Left lung (tissue), 4 donors: ENCODE measurements at regions not wholly inside any gene's neighbourhood (a gene's known extent, or its start where the extent isn't known, plus 50 kb on each side); places are given as distances from the start of the nearest gene placed in this dataset.

Experiments
- ATAC-seq: fragments of 200-7000 bp; cut with Tn5 transposase; one replicate; pipeline ENCODE4 v1.9.1; 2020; ENCODE audit warnings: moderate library complexity
- DNase-seq, 4 donors: peaks; one replicate each; pipeline ENCODE4 v3.0.0-alpha.2; 2013 to 2020
- H3K27ac ChIP-seq, 2 donors: fragments of 200-600 bp; sonication (generic) in 1 of 2; one replicate each; pipeline versions ENCODE4 v1.5.0 to v1.8.0; 2020 to 2021
- H3K27me3 ChIP-seq, 2 donors: fragments of 200-600 bp; sonication (generic) in 1 of 2; one replicate each; pipeline versions ENCODE4 v1.5.0 to v1.8.0; 2020 to 2021
- H3K36me3 ChIP-seq, 2 donors: fragments of 200-600 bp; sonication (generic) in 1 of 2; one replicate each; pipeline versions ENCODE4 v1.5.0 to v1.8.0; 2020 to 2021
- H3K4me1 ChIP-seq, 2 donors: fragments of 200-600 bp; one replicate each; pipeline ENCODE4 v1.8.0; 2021
- H3K4me3 ChIP-seq, 2 donors: fragments of 200-600 bp; sonication (generic) in 1 of 2; one replicate each; pipeline versions ENCODE4 v1.5.0 to v1.8.0; 2020 to 2021; ENCODE audit warnings: mild to moderate bottlenecking in 1 of 2
- H3K9me3 ChIP-seq, 2 donors: fragments of 200-600 bp; sonication (generic) in 1 of 2; one replicate each; pipeline versions ENCODE4 v1.5.0 to v1.8.0; 2020 to 2021
- intact Hi-C, 2 donors: fragments of 100-400 bp; cut with DNase I; formaldehyde crosslinking; loops; one replicate each; pipeline versions ENCODE4 v1.11.2 to v1.14.2; 2022
- TF ChIP-seq, protein P1 (sequence below), 2 donors: fragments of 200-600 bp; sonication (generic) in 1 of 2; IDR thresholded peaks; one replicate each; pipeline versions ENCODE4 v1.5.0 to v1.8.0; 2021; ENCODE audit warnings: antibody characterized with exemption in 2 of 2
- donor health status: DM: no; HTN: yes; CAD: no.
- donor health status: DM: no; HTN: no; CAD: no.

DNA sequence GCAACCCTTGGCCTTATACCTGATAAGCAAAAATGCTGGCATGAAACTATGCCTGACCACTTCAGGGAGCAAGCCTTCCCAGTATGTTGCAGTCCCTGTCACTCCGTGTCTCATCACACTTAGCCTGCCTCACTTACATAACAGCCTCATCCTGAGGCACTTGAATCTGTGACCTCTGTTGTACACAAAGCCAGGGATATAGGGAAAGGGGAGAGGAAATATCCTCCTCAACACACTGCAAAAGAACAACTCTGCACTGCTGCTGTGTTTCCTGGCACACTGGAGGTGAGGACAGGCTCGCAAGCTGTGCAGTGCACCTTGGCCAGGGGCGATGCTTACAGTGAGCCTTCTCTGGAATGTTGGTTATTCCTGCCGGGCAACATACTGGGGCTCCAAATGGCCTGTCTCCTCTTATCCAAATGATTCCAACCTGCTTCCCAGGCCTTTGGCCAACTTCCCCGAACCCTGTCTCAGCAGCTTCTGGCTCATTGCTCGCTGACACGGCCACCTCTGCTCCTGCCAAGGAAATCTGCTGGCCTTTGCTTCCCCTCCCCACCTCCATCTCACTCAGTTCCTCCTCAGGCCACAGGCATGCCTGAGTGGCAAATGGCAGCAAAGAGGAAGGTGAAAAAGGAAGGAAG is 109.2 kb downstream of the CD47 start:
- TF ChIP-seq, protein P1, sequence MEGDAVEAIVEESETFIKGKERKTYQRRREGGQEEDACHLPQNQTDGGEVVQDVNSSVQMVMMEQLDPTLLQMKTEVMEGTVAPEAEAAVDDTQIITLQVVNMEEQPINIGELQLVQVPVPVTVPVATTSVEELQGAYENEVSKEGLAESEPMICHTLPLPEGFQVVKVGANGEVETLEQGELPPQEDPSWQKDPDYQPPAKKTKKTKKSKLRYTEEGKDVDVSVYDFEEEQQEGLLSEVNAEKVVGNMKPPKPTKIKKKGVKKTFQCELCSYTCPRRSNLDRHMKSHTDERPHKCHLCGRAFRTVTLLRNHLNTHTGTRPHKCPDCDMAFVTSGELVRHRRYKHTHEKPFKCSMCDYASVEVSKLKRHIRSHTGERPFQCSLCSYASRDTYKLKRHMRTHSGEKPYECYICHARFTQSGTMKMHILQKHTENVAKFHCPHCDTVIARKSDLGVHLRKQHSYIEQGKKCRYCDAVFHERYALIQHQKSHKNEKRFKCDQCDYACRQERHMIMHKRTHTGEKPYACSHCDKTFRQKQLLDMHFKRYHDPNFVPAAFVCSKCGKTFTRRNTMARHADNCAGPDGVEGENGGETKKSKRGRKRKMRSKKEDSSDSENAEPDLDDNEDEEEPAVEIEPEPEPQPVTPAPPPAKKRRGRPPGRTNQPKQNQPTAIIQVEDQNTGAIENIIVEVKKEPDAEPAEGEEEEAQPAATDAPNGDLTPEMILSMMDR (IDR thresholded peaks at IDR 0.05), result no peak
- intact Hi-C loops, result no loop called here
- Histone ChIP-seq H3K27ac (no peak overlapping the region), H3K9me3 (no peaks in the 10 kb centered on the region), H3K27me3 (no peaks in the 10 kb centered on the region), H3K4me1 (peaks cover 10 to 23% of the 10 kb centered on the region in 2 donors), H3K36me3 (no peaks in the 10 kb centered on the region), H3K4me3 (no peak overlapping the region)
- peak in 2 of 4 donors; percentile 53 to 54 for DNase-seq
- peak; percentile 57 for ATAC-seq

DNA sequence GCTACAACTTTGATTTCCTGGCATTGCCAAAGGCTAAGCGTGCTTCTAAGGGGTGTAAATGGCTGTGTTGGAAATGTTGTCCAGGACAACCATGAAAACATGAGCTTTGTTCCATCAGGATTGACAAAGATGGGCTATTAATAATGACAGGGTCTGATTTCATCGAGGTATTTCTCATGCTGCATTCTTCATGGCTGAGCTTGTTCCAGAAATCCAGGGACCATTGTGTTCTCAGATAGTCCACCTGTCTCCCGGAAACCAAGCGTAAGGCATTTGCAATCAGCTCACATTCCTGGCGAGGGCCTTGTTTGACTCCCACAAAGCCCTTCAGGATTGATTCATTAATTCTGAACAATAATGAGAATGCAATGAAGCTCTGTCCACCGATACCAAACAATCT is 111.3 kb downstream of the CD47 start:
- Histone ChIP-seq H3K9me3 (no peaks in the 10 kb centered on the region), H3K4me3 (no peak overlapping the region), H3K4me1 (peaks cover 4 to 17% of the 10 kb centered on the region in 2 donors), H3K36me3 (no peaks in the 10 kb centered on the region), H3K27me3 (no peaks in the 10 kb centered on the region), H3K27ac (no peak overlapping the region)
- ATAC-seq (no peak), DNase-seq (no peak)
- intact Hi-C loops, result no loop called here
- TF ChIP-seq, protein P1 (IDR thresholded peaks at IDR 0.05), result no peak

DNA sequence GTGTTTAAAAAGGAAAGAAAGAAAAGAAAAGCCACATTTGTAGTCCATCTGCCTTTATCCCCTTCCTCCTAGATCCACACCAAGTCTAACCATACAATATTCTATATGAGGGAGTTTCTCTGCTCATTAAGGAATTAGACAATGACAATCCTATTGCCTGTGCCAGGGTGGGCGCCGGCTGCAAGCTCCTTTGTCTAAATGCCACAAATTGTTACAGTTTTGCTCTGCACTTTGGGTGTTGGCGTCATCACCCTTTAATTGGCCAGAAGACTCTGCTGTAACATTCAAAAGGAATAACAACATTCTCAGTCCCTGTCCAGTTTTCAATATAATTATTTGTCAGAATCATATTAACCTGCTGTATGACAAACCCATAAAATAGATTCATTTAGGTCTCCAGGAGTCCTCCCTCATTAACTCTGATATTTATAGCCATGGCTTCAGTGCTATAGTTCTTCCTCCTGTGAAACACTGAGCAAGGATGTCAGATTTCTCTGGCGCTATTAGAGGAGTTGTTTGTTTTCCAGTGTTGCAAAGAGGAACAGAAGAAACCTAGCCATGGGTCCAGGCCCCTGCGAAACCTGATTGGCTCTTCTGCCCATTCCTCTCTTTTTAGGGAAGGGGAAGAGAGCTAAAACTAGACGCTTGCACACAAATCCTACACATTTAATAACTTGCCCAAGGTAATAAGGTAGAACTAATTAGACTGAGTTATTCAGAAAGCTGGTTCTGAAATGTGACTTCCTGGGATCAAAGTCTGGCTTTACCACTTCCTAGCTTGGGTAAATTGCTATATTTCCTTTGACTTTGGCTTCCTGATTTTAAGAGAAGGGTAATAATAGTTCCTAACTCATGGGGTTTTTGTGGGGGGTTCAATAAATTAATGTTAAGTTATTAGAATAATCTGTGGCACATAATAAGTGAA is 112.4 kb downstream of the CD47 start:
- H3K4me3 ChIP-seq, result no peak overlapping the region
- no peak overlapping the region for H3K27ac ChIP-seq
- H3K4me1 ChIP-seq, result peaks cover 4 to 17% of the 10 kb centered on the region in 2 donors
- intact Hi-C loops, result no loop called here
- H3K27me3 ChIP-seq, result no peaks in the 10 kb centered on the region
- no peak for ATAC-seq
- H3K9me3 ChIP-seq, result no peaks in the 10 kb centered on the region
- no peaks in the 10 kb centered on the region for H3K36me3 ChIP-seq
- TF ChIP-seq, protein P1 (IDR thresholded peaks at IDR 0.05), result no peak
- no peak for DNase-seq

DNA sequence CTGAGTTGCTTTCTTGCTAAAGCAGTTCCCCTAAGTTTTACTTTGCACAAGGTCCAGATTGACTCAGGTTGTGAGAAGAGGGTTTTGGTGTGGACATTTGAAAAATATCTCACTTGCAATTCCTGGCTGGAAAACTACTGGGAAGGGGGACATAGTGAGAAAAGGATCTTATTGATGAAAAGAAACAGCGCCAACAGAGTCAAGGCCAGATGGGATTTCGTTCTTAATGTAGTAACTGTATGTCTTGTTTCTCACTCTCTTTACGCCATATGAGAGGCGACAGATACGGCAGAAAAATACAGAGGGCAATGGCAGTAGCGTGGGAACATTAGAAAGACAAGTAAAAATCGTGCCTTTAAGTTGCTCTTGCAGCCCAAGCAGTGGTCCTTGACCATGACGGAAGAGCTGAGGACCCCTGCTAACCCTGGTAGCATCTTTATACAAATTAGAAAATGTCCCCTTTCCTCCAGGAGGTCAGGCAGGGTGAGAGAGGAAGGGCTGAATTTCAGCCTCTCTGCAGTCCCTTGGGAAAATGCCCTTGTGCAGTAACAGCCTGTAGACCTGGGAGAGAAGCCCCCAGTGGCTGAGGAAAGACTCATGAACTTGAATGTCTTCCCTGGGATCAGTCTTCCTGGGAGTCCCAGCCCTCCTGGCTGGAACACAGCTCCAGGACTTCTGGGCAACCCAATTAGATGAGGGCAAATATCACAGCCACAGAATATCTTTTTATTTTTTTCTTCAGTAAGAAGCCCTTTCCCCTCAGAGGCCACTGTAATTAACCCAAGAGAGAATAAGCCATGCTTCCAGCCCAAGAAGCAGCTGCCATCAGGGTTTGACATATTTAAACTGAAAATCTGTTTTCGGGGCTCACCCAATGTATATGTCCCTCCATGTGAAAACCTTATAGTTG is 113.4 kb downstream of the CD47 start:
- no peaks in the 10 kb centered on the region for H3K9me3 ChIP-seq
- H3K4me1 ChIP-seq, result peaks cover 4 to 17% of the 10 kb centered on the region in 2 donors
- DNase-seq (no peak), ATAC-seq (no peak)
- TF ChIP-seq, protein P1 (IDR thresholded peaks at IDR 0.05), result no peak
- no peaks in the 10 kb centered on the region for H3K36me3 ChIP-seq
- no peaks in the 10 kb centered on the region for H3K27me3 ChIP-seq
- H3K27ac ChIP-seq, result no peak overlapping the region
- no peak overlapping the region for H3K4me3 ChIP-seq
- intact Hi-C loops, result no loop called here
